DLD1 (cell line): ENCODE measurements at regions not wholly inside any gene's neighbourhood (a gene's known extent, or its start where the extent isn't known, plus 50 kb on each side); places are given as distances from the start of the nearest gene placed in this dataset.

Source experiments
- in situ Hi-C: cut with HindIII; loops from 2 replicates; pipeline ENCODE4 v1.10.0; 2017; ENCODE audit warnings: low sequenced_read_pairs

DNA sequence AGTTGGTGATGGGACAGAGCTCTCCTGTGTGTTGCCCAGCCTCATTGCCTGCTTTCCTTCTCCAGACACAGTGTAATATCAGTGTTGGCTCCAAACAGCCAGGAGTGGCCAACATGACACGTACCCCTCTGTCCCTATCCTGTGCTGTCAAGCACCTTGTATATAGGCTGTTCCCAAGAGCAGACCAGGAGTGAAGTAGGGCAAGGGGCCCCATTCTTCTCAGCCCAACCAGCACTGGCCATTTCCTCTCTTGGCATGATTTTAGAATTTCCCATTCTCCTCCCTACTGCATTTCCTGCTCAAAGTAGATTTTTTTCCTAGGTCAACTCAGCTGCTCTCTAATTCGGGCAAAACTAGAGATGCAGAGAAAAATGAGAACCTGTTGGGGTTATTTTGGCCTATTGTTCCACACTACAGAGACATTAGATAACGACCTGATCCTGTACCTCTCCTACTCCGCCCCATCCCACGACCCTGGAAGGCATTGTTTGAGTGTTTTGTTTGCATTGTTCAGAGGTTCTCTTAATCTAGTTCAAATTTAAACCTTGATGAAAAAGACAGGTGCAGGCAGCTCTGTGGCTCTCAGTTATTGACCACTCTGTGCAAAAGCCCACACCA is 95.6 kb downstream of the RASSF10 start:
- in situ Hi-C loops = no loop called here

DNA sequence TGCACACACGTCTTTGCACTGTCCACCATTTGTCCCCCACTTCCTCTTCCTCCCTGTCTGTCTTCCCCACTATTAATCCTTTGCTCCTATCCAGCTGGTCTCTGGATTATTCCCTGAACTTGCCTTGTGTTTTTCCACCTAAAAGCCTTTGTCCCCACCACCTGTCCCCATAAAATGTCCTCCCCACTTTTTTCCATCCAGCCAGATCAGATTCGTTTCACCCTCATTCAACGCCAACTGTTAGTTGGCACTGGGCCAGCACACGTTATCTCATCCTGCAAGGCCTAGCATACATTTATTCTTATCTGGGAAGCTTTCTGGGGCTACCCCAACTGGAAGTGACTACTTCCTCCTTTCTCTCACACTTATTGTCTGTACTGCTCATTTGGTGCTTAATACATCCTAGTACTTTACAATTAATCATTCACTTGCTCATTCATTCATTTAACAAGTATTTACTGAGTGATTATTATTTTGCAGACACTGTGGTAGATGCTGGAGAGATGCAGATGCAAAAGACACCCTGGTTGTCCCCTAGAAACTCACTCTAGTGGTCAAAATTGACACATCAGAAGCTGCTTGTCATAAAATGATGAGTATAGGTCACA is 96.2 kb downstream of the RASSF10 start:
- in situ Hi-C loops = no loop called here

GRCh38 chr11:13107544-13108044 is 98.5 kb downstream of the RASSF10 start:
- in situ Hi-C loops = no loop called here

DNA sequence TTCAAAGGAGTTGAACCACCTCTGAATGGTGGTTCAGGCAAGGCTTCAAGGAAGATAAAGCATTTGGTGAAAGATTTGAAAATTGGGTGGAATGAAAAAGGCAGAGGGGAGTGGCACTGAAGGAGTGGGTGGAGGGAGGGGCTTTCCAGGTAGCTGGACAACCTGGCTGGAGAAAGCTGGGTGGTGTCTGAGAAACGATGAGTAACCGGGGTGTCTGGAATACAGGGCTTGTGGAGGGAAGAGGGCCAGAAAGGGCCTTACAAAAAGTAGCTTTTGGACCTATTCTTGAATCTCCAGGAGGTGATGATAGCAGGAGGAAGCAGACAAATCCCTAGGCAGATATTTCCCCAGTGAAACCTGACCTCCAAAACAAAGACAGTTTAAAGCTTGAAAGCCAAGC is 99.3 kb downstream of the RASSF10 start:
- in situ Hi-C loops = no loop called here

- in situ Hi-C loops = no loop called here
These were observed 100.5 kb downstream of the RASSF10 start for GRCh38 chr11:13109616-13110015.

DNA sequence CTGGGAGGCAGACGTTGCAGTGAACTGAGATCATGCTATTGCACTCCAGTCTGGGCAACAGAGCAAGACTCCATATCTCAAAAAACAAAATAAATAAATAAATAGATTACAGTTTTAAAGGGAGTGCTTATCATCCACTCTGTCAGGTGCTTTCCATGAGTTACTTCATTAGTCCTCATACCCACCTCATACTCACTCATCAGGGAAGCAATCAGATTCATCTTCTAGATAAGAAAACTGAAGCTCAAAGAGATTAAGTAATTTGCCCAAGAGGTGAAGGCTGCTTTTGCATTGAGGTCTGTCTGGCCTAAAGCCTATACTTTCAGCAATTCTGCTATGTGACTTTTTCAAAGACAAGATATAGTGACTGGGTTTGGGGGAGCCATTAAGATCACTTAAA is 101.0 kb downstream of the RASSF10 start:
- in situ Hi-C loops = no loop called here

DNA sequence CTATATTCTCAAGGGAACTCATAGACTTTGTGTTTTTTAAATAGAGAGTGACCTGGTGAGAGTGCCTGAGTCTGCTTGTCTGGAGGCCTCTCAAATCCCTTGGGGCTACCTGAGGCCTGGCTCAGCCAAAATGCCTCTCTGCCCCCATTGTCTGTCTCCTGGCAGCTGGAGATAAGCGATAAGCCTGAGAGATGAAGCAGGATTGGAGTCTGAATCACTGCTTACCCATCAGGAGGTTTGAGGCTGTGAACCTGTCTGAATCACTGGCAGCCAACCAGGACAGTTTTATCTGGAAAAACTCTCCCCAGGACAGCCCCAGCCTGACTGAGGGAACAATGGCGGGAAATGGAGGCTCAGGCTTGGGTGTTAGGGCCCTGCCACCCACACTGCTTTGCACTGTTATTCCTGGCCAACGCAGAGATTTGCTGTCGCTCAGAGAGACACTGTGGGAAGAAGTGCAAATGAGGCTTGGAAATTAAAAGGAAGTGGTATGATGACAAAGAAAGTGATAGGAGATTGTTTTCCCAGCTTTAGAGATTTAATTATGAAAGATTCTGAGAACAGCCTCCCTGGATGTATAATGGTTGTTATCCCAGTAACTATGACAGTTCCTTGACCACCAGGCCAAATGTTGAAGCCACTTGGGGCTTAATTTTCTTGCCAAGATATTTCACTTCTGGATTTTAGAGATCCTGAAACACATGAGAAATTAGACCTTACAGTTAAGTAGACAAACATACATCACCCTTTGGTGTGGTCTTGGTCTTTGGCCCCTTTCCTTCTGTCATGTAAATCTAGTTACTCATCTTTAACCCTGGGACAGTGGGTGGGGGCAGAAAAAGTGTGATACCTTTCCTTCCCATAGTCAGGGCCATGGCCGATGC is 102.1 kb downstream of the RASSF10 start:
- in situ Hi-C loops = no loop called here

GRCh38 chr11:13111813-13112130 is 102.7 kb downstream of the RASSF10 start:
- in situ Hi-C loops = no loop called here

DNA sequence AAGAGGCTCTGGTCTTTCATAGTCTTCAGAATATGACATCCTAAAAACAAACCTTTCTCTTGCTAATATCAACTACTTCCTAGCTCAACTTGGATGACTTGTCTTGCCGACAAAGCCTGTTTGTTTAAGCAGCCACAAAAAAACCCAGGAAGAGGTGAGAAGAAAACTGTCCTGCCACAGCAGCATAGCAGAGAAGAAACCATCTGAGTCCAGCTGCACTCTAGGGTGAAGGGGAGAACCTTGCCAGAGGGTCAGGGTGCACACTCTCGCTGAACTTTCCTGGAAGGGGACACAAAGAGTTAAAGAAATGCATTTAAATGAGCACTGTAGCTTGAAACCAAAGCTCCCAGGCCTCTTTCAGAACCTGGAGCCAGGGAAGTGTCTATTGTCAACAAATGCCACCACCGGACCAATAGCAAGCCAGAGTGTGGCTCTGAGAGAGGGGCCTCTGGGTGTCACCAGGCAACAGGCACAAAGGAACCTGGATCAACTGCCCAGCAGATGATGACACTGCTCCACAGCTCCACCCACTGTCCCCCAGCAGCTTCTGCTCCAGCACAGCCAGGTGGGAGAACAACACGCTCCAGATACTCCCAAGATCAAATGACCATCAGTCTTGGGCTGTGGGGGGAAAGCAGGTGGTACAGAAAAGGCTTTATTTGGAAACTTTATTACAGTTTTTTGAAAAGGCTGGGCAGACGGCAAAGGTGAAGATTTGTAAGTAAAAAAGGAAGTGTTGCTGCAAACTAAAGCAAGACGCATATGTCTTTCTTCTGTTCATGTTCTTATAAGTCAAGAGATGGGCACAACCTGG is 105.7 kb downstream of the RASSF10 start:
- in situ Hi-C loops = no loop called here

- in situ Hi-C loops = no loop called here
These were observed 106.2 kb downstream of the RASSF10 start for GRCh38 chr11:13115380-13115675.

- in situ Hi-C loops = no loop called here
These were observed 107.4 kb downstream of the RASSF10 start for GRCh38 chr11:13116491-13116890.

DNA sequence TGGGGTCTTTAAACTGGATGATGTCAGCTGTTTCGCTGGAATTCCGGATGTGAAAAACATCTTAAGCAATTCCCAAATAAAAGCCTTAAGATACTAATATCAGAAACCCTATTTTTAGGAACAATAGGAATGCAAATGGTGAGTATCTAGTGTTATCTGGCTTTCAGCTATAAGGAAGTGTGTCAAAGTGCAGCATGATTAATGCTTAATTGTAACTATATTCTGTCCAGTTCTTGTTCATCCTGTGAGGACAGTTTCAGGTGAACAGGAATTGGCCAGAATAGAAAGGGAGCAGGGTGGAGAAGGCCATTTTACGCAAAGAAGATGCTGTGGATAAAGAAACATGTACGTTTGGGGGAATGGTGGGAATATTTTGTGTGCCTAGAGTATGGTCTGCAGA is 108.2 kb downstream of the RASSF10 start:
- in situ Hi-C loops = no loop called here

- in situ Hi-C loops = no loop called here
These were observed 109.1 kb downstream of the RASSF10 start for GRCh38 chr11:13118194-13118593.

DNA sequence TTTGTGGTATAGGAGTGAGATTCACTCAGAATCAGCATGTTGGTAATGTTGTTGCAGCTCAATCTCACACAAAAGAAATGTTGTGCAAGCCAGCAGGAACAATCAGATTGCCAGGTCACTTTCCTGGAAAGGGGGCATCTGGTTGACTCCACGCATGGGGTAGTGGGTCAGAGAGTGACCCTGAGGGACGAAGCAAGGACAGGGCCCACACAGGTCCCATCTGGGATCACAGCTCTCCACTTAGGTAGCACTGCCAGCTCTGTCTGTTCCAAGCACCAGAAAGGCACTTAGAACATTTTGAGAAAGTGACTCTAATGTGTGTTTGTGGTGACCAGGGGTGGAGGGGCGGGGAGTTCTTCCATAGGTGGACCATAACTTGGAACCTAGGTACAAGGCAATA is 109.5 kb downstream of the RASSF10 start:
- in situ Hi-C loops = no loop called here

GRCh38 chr11:13119361-13119760 is 110.2 kb downstream of the RASSF10 start:
- in situ Hi-C loops = no loop called here

DNA sequence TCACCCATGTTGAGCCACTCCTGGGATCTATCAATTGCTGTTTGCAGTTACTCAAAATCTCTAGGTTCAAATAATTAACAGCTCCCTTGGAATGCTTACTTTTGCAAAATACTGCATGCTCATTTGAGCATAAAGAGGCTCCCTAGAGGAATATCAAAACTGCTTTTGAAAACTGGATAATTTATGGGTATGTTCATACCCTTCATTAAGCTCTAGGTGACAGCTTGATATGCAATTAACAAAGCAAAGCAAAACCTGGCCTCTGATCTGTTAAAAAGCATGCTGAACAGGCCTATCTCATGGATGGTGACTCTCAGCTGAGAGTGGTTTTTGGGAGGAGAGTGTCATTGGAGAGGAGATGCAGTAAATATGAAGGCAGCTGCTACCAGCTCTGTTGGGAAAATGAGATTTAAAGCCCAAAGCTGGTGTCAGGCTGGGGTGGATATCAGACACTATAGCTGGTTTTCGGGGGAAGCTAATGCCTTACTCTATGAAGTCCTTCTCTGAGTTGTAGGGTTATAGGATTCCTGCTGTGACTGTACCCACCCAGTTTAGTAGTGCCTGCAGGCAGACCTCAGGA is 110.9 kb downstream of the RASSF10 start:
- in situ Hi-C loops = no loop called here

- in situ Hi-C loops = no loop called here
These were observed 111.6 kb downstream of the RASSF10 start for GRCh38 chr11:13120691-13121090.

- in situ Hi-C loops = no loop called here
These were observed 117.3 kb downstream of the RASSF10 start for GRCh38 chr11:13126430-13126829.

DNA sequence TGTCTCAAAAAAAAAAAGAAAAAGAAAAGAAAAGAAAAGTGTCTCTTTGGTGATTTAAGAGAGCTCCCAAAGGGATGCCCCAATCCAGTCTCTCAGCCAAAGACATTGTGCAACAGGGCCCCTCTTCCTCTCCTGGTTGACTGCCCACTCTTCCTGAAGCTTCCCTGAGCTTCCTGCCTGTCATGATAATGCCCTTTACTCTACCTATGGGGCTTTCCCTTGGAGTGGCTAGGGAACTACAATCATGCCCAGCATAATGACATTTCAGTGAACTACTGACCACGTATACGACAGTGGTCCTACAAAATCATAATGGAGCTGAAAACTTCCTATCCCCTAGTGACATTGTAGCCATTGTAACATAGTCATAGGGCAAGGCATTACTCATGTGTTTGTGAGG is 118.0 kb downstream of the RASSF10 start:
- in situ Hi-C loops = no loop called here

DNA sequence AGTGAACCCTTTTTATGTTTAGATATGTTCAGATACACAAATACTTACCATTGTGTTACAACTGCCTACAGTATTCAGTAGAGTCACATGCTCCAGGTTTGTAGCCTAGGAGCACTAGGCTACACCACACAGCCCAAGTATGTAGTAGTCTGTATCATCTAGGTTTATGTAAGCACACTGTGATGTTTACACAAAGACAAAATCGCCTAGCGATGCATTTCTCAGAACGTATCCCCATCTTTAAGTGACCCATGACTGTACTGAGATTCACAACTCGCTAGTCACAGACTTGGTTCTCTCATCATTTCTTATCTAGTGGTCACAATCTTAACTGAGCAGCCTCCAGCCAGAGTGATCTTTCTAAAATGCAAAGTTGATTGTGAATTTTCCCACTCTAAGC is 119.2 kb downstream of the RASSF10 start:
- in situ Hi-C loops = no loop called here

DNA sequence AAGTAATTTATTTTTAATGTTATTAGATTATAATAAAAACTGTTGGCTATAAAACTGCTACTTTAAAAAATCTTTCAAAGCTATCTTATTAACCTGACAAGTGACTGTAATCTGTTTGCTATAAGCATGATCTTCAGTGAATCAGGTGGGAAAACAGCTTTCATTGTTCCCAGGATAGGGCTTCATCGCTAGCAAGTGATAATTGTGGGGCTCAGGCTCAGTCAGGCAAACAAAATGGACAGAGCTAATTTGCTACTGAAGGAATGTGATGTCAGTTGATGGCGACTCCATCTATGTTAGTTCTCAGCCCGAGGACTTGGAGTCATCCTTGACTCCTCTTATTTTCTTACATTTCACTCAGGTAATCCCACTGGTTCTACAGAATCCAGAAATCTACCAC is 125.0 kb downstream of the RASSF10 start:
- in situ Hi-C loops = no loop called here
